Mesodermal cell (in vitro differentiated cells): ENCODE measurements at regions not wholly inside any gene's neighbourhood (a gene's known extent, or its start where the extent isn't known, plus 50 kb on each side); places are given as distances from the start of the nearest gene placed in this dataset.
"Not testable (repeated sequence)": the region's sequence is repeated elsewhere in the genome, so short reads cannot be mapped to it uniquely, and the experiment has no call there.

Experiments used
- H3K27ac ChIP-seq: 2 replicates; pipeline ENCODE4 v1.7.0; 2013; ENCODE audit warnings: mild to moderate bottlenecking, low read depth, low read length, moderate library complexity; ENCODE audit not compliant: severe bottlenecking
- H3K36me3 ChIP-seq: 2 replicates; pipeline ENCODE4 v1.7.1; 2013; ENCODE audit warnings: mild to moderate bottlenecking, low read length, moderate library complexity; ENCODE audit not compliant: control insufficient read depth, insufficient read depth
- H3K4me1 ChIP-seq: one replicate; pipeline ENCODE4 v1.7.1; 2013; ENCODE audit warnings: mild to moderate bottlenecking, low read length; ENCODE audit not compliant: insufficient read depth, control insufficient read depth, poor library complexity, severe bottlenecking
- H3K4me3 ChIP-seq: 2 replicates; pipeline ENCODE4 v1.7.0; 2013; ENCODE audit warnings: low read length, control low read depth, mild to moderate bottlenecking; ENCODE audit not compliant: insufficient read depth, poor library complexity, severe bottlenecking; ENCODE audit errors: extremely low read depth
- H3K9me3 ChIP-seq: 2 replicates; pipeline ENCODE4 v1.7.1; 2013; ENCODE audit warnings: mild to moderate bottlenecking, low read length, moderate library complexity; ENCODE audit not compliant: control insufficient read depth
- WGBS, 2 experiments: methylation state at CpG; one replicate each; pipeline ENCODE4 v1.1.5; 2013; ENCODE audit warnings: missing lambda C conversion rate in 2 of 2; ENCODE audit not compliant: insufficient coverage in 2 of 2; 5-methylcytosine and 5-hydroxymethylcytosine counted together

DNA sequence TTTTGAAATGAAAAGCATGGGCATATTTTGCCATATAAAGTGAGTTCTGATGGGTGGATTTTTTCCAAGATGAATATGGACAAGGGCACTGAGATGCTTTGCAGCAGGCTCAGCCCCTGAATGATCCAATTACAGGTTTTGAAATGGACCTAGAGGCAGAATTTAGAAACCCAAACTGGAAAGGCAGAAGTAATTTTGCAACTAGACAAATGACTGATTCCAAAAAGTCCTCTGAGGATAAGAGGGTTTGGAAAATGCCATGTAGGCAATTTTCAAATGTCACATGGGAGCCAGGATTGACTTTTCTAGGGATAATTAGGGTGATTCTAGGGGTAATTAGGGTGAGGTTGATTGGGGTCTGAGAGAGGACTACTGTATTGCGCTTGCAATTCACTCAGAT, 148.9 kb upstream of the ZNF648 start:
- no CpG with 5 or more reads among the region's 1 CpG for WGBS, 2 experiments
- Histone ChIP-seq H3K27ac (no peak overlapping the region), H3K4me3 (no peak overlapping the region), H3K36me3 (no peaks in the 10 kb centered on the region), H3K4me1 (peaks cover 26% of the 10 kb centered on the region), H3K9me3 (no peaks in the 10 kb centered on the region)

DNA sequence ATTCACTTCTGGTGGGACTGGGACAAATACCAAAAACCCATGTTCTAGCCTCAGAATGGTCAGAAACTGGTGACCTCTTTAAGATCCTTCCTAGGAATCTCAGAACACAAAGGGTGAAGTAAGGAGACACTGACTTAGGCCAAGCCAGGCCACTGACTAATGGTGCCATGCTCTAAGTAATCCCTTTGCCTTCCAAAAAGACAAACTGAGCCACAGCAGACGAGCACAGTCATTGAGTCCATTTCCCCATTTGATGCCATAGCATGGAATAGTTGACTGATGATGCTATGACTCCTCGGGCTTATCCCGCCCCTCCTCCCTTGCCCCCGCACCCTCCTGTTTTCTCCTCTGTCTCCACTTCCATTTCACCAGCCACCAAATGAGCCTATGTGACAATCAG, 145.8 kb upstream of the ZNF648 start:
- Histone ChIP-seq H3K9me3 (no peaks in the 10 kb centered on the region), H3K4me1 (peaks cover 26% of the 10 kb centered on the region), H3K27ac (peak overlapping the region; percentile 58), H3K36me3 (no peaks in the 10 kb centered on the region), H3K4me3 (no peak overlapping the region)
- WGBS, 2 experiments: 0% methylated on average over 1 of the region's 4 CpGs; no CpG with 5 or more reads in 1 of the 2 experiments

GRCh38 chr1:182206626-182207239, 145.2 kb upstream of the ZNF648 start:
- Histone ChIP-seq H3K4me1 (peaks cover 26% of the 10 kb centered on the region), H3K9me3 (no peaks in the 10 kb centered on the region), H3K27ac (peak overlapping the region; percentile 58), H3K4me3 (no peak overlapping the region), H3K36me3 (no peaks in the 10 kb centered on the region)
- 52 to 57% methylated on average over 2 to 4 of the region's 4 CpGs for WGBS, 2 experiments

GRCh38 chr1:182205351-182206022, 144.0 kb upstream of the ZNF648 start:
- H3K4me3 ChIP-seq: no peak overlapping the region
- H3K36me3 ChIP-seq: no peaks in the 10 kb centered on the region
- H3K9me3 ChIP-seq: no peaks in the 10 kb centered on the region
- H3K27ac ChIP-seq: no peak overlapping the region
- peaks cover 29% of the 10 kb centered on the region for H3K4me1 ChIP-seq

GRCh38 chr1:182203191-182203875, 141.8 kb upstream of the ZNF648 start:
- no CpG with 5 or more reads among the region's 2 CpGs for WGBS, 2 experiments
- Histone ChIP-seq H3K4me3 (no peak overlapping the region), H3K36me3 (no peaks in the 10 kb centered on the region), H3K4me1 (peaks cover 24% of the 10 kb centered on the region), H3K9me3 (no peaks in the 10 kb centered on the region), H3K27ac (no peak overlapping the region)

DNA sequence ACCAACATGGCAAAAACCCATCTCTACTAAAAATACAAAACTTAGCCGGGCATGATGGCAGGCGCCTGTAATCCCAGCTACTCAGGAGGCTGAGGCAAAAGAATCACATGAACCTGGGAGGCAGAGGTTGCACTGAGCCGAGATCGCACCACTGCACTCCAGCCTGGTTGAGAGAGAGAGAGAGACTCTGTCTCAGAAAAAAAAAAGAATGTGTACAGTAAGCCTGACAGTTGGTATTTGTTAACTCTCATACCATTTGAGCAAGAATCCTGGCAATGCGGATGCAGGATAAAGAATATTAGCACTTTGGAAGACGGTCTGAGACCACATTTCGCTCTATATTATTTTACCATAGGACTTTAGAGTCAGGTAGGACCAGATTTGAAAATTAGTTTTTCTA, 140.0 kb upstream of the ZNF648 start:
- H3K4me3 ChIP-seq, H3K9me3 ChIP-seq, H3K4me1 ChIP-seq, H3K27ac ChIP-seq, H3K36me3 ChIP-seq: not testable (repeated sequence)
- WGBS, 2 experiments: 79 to 93% methylated on average over 4 of the region's 7 CpGs

DNA sequence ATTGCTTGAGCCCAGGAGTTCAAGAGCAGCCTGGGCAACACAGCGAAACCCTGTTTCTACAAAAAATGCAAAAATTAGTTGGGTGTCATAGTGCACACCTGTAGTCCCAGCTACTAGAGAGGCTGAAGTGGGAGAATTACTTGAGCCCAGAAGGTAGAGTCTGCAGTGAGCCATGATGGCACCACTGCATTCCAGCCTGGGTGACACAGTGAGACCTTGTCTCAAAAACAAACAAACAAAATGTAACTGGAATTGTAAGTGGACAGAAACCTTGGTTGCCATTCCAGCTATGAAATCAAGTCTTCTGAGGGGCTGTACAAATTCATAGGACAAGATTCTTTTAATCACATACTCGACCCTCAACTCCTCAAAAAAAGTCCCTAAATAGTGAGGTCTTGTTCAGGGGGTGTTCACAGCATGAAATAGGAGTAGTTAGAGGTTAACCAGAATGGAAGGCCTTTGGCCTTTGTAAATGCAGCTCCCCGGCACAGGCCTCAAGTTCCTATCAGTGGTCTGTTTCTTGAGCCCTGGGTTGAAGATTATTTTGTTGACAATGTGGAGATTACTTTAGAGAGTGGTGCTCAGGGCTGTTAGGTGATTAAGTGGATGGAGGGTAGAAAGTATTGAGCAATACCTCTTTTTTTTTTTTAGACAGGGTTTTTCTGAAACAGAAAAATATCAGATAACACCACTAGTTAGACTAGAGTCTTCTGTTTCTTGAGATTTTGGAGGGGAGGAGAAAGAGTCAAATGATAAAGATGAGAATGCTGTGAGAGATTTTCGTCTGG, 138.7 kb upstream of the ZNF648 start:
- Histone ChIP-seq H3K27ac (peak overlapping the region; percentile 58), H3K4me3 (no peak overlapping the region), H3K4me1 (peaks cover 3% of the 10 kb centered on the region), H3K36me3 (no peaks in the 10 kb centered on the region), H3K9me3 (no peaks in the 10 kb centered on the region)
- WGBS, 2 experiments: 72 to 75% methylated on average over 1 to 2 of the region's 4 CpGs

DNA sequence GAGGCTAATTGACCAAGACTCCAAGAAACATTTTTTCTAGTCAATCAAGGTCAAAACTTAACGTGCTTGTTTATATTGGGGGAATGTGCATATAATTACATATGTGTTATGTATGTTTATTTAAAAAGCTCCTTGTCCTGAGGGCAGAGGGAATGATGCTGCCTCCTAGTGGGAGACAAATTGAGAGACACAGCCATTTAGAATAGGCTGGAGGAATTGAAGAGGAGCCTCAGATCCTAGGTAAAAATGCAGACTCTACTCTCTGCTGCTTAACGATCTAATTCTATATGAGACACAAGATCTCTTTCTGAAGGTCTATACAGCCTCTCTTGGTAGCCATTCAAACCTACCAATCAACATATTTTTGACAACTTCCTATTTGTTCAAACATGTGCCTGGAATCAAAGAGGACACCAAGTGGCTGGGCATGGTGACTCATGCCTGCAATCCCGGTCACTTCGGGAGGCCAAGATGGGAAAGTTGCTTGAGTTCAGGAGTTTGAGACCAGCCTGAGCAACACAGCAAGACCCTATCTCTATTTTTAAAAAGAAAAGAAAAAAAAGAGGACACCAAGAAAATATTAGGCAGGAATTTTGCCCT, 136.6 kb upstream of the ZNF648 start:
- no peak overlapping the region for H3K27ac ChIP-seq
- no peaks in the 10 kb centered on the region for H3K36me3 ChIP-seq
- no peaks in the 10 kb centered on the region for H3K9me3 ChIP-seq
- H3K4me3 ChIP-seq: no peak overlapping the region
- peaks cover 3% of the 10 kb centered on the region for H3K4me1 ChIP-seq
- WGBS, 2 experiments: 49 to 56% methylated on average over 1 to 2 of the region's 4 CpGs

DNA sequence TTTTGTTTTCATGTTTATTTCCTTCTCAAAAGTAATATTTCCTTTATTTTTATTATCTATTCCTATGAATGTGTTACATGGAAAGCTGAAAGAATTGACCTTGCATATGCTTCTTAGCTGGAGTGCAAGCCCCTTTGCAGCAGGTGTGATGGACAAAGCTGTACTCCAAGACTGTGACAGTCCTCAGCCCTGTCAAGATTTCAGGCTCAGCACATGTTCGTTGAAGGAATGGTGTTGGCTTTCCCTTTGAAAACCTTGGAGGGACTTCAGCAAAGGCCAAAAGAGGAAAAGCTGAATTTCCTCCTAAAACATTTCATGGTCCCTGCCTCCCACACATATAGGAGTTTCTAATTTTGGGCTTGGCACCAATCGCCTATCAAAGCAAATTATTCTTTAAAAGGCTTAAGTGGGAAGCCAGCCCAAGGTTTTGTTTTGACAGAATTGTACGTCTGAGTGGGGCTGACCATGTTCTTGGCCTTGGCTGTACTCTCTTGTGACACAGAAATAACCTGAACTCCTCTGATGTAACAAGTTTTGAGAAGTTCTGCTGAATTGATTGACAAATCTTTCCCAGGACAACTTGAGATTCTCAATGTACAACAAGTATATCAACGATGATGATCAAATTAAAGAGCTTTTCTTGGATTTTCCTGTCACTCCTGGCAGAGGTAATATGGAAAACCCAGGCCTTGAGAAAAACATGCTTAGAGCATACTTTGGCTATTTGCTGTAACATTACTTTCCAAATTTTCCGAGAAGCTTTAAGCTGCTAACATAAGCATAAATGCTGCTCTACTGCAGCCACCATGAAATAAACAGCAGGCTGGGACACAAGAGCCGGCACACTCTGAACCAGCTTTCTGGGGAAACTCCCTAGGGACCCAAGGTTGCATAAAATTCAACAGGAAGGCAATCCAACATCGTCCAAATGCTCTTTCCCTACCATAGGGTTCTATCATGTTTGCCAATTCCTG, 135.7 kb upstream of the ZNF648 start:
- Histone ChIP-seq H3K27ac (no peak overlapping the region), H3K36me3 (no peaks in the 10 kb centered on the region), H3K4me1 (peaks cover 3% of the 10 kb centered on the region), H3K9me3 (no peaks in the 10 kb centered on the region), H3K4me3 (no peak overlapping the region)
- WGBS, 2 experiments: 88 to 93% methylated on average over 4 to 5 of the region's 7 CpGs
